ENCODE measurements at regions not wholly inside any gene's neighbourhood (a gene's known extent, or its start where the extent isn't known, plus 50 kb on each side); places are given as distances from the start of the nearest gene placed in this dataset.

DNA sequence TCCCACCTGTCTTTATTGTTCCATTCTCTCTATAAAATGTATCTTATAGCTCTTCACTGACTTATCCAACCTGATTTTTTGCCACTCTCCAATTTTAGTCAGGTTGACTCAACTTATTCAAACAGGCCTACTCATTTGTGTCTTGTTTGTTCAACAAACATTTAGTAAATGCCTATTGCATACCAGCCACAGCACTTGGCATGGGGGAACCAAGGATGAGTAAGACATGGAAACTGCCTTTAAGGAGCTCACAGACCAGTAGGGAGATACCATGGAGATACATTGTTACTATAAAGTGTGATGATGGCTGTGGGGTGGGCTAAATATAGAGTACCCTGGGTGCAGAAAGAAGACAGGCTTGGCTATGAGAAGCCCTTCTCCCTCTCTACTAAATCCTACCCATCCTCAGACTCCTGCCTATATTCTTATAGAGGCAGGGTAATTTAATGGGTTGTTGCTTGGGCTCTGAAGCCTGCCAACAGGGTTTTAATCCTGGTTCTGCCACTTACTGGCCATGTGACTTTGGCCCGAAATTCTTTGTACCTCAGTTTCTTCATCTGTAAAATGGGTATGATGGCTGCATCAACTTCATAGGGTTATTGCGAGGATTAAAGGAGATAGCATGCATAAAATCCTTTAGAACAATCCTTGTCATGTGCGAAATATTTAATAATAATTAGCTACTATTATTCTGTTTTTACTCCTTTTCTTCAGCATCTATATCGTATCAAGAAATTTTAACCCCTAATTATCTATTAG lies 348.5 kb upstream of the UMPS start:
- no peak for DNase-seq

DNA sequence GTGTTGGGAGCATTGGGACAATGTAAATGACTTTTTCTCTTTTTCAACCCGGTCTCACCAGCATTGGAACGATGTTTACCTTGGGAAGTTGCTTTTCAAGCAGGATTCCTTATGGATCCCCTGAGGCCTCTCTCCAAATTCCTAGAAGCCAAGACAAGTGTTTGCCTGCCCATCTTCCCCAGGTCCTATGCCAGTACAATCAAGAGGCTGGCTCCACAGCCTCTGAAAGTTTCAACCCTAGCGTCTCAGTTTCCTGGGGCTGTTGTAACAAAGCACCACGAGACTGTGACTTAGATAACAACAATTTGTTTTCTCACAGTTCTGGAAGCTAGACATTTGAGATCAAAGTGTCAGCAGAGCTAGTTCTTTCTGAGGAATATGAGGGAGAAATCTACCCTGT lies 347.2 kb upstream of the UMPS start:
- no peak for DNase-seq

DNA sequence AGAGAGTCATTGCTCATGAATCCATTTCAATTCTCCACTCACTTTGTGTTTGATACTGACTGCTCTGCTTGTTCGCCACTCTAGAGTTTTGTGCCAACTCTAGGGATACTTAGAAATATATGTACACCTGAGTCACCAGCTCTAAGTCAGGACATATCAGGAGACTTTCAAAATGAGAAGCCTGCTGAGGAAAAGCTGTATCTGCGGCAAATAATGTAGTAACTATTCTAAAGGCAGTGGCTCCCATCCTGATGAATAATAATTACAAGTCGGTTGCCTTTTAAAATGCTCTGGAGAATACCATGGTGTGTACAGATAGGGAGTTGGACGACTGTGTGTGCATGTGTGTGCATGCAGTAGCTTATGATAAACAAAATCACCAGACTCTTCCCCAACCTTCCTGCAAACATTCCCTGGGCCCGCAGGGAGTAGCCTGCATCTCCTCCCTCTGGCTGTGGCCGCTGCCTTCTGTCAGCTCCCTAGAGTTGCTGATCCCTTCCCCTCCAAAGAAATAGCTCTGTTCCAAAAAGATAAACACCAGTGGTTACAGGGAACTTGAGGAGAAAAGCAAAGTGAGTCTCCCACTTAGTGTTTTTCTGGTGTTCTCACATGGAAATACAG lies 346.3 kb upstream of the UMPS start:
- DNase-seq = no peak

DNA sequence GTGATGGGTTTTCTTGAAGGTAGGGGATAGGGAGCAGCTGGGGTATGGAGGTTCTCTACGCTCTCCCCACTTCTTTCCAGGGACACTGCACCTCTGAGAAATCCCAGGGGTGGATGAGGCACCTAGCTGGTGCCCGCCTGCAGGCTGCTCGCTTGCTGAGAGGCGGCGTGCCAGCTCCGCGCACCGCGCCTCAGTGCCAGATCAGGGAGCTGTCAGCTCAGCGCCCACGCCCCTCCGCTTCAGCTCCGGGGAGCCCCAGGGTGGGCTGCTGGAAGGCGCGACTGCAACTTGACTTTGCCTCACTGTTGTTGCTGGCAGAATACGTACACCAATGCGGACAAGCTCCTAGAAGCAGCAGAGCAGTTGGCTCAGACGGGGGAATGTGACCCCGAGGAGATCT lies 345.7 kb upstream of the UMPS start:
- DNase-seq = no peak

DNA sequence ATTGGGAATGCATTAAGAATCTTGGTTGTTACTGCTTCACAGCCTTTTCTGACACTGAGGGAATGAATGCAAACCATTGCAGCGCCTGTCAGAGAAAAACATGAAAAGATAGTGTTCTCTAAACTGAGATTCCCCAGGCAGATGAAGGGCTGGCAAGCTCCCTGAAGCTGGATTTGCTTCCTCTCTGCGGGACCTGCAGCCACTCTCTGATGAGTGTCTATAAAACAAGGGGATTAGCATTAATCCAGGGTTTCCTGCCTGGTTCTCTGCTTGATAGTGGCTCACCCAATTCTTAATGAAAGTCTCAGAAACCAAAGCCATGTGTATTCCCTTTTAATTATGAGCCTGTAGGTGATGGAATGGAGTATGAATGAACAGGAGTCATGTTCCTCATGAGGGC lies 344.3 kb upstream of the UMPS start:
- DNase-seq = no peak

DNA sequence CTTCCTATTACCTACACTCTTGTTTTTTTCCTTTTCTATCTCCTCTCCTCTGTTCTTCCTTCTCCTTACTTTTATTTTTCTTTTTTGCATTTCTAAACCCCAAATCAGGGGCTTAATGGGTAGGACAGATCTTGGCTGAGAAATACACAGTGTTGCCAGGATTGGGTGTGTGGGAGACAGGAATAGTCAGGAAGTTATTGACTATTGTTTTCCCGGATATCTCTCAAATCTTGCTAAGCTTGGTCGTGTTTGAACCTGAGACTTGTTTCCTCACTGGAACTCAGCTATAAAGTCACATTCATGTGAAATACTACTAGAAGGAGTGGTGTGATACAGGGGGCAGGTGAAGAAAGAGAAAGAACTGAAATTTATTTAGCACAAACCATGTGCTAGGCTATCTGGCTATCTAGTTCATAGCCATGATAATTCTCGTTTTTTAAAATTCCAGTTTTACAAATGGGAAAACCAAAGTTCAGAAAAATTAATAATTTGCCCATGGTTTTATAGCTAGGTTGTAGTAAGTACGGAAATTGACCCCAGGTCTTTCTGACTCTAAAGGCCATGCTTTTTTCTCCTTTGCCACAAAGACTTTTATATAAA lies 343.2 kb upstream of the UMPS start:
- no peak for DNase-seq

DNA sequence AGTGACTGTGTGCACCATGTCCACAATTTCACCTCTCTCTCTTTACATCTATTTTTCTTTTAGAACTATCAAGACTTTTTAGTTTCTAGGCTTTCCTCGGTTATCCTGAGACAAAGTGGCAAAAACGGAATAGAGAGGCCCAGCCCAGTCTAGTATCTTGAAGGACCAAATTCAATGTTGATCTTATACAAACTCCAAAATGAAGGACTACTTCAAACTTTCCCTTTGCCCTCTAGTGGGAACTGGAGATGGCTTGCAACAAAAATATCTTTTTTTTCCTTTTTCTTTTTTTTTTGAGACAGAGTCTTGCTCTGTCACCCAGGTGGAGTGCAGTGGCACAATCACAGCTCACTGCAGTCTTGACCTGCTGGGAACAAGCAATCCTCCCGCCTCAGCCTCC lies 338.5 kb upstream of the UMPS start:
- no peak for DNase-seq

DNA sequence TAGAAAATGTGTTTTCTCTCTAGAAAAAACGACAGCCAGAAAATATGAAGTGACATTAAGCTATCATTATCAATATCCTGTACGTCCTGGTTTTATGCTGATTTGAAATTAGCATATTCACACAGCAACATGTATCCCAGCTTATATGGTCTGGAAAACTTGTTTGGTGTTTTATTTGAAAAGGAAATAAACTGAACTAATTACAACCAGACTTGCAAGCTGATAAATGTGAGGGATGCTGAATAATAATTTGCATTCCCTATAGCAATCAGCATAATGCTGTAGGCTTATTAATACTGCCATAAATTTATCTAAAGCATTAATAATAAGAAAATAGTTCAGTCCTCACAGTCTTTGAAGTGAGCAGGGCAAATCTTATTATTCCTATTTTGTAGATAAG lies 336.9 kb upstream of the UMPS start:
- DNase-seq = no peak

DNA sequence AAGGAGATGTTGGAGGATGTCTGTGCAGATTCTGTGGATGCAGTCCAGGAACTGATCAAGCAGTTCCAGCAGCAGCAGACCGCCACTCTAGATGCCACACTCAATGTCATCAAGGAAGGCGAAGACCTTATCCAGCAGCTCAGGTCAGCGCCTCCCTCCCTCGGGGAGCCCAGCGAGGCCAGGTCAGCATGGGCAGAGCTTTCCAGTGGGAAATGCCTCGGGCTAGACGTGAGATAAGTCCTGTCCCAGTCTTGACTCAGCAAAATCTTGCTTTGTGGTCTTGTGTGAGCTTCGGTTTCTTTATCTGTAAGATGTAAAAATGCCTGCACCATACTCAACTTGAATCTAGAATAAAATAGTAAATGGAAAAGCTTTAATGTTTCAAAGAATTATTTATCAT lies 335.1 kb upstream of the UMPS start:
- no peak for DNase-seq

DNA sequence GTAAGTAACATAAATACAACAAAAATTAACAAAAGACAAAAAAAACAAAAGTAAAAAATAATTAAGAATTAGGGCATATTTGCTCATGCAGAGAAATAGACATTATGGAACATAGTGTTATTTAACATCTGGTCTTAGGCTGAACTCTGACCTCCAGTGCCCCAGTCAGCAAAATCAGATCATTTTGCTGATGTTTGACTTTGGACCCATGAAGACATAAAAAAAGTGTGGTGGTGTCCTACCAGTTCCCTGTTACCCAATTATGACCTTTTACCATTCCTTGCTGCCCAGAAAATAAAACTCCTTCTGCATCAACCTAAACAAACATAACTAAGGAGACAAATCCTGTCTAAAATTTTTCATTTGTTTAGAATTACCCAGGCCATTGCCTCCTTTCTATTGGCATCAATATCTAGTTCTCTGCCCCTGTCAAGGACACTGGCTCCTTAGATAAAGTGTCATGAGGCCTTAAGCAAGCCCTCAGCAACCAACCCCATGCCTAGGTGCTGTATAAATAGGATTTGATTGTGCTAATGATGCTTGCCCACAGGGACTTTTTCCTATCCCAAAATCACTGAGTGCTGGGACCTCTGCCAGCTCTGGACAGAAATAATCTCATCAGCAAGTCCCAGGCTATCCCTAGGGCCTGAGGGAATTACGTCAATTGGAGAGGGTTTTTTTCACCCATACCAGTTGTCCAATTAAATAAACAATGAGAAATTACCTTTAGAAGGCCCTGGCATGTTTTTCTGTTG lies 334.5 kb upstream of the UMPS start:
- DNase-seq = no peak

DNA sequence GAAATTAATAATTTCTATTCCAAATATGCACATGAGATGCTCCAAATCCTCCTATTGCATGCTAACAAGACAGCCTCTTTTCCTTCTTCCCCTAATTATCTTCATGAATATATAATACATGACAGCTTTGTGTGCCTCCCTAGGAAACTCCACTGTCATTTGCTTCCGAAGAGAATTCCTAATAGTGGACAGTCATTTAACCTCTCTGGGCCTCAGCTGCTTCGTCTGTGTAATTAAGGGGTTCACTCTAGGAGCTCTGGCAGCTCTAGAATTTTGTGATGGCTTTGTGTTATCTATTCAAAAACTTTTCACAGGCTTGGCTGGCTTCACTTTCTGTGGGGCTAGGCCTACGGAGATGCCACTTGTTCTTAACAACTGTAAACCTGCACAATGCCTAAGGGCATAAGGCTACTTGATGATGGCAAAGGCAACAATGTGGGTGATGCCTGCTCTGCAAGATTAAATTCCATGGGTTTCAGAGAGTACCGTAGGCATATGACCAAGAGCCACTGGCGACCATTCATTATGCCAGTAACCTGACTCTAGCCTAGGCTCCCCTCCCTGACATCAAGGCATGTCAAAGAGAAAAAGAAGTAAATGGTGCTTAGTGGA lies 333.8 kb upstream of the UMPS start:
- DNase-seq = no peak

DNA sequence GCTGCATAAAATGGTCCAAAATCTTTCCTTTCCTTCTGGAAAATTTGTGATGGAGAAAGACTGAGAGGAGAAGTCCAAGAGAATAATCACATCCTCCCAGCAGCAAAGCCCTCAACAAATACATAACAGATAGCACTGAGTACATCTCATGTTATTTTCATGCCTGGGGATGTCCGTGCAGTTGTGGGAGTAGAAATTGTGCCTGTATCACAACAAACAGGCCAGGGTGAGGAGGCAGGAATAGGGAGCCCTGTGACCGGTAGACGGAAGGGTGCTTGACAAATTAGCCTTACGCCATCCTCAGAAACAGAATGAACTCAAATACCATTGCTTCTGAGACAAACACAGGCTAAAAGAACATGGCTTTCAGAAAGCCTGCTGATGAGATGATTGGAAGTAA lies 333.2 kb upstream of the UMPS start:
- no peak for DNase-seq

DNA sequence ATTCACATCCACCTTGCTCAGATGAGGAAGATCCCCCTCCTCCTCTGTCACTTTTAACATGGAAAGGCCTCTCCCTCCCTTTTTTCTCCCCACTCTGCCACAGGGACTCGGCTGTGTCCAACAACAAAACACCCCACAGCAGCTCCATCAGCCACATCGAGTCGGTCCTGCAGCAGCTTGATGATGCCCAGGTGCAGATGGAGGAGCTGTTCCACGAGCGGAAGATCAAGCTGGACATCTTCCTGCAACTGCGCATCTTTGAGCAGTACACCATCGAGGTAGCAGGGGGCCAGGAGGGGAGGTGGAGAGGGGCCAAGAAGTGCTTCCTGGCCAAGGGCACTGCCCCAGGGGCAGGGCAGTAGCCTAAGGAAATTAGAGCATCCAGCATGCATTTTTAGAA lies 331.7 kb upstream of the UMPS start:
- no peak for DNase-seq

DNA sequence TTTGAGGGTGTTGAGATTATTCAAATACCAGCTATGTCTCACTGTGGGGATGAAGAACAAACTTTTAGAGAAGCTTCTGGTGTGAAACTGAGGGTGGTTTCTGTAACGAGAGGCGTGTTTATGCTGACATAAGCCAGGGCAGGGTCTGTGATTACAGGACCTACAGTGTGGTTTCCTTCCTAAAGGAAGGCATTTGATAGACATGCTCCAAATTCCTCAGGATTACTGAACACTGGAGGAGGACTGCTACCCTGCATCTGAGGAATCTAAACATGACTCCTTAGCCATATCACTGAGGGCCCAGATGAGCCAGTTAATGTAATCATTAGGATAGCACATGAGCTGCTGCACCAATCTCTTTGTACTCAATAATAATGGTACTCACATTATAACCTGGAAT lies 328.4 kb upstream of the UMPS start:
- DNase-seq = no peak

DNA sequence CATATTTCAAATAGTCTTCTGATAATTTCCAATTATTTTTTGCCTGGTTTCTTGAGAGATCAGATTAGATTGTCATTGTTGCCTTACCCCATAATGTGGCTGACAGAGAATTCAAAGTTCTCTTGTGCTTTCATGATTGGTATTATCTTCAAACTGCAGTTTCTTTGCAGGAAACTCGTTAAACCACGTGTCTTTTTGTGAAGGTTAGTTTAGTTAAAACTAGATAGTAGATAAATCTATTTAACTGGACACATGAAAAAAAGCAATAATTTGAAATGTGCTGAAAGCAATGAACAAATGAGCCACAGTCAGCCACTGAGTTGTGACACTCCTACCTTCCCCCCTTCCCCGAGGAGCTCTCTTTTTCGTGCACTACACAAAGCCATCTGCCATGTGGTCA lies 327.5 kb upstream of the UMPS start:
- DNase-seq = no peak

DNA sequence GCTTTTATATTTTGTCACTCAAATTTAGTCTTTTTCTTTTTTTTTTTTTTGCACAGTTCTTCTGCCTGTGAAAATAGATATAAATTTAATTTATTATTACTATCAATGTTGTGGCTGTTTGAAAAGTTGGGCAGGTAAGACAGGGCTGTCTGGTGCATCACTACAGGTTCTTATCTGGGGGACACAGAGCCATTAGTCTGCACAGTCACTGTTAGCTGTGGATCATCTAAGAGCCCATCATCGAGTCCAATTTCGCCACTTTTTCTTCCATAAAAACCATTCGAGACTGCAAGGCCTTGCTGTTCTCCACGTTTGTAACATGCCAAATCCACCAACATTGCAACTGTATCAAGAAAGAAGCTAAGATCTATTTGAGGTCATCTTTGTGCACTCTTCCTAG lies 325.6 kb upstream of the UMPS start:
- DNase-seq = no peak

DNA sequence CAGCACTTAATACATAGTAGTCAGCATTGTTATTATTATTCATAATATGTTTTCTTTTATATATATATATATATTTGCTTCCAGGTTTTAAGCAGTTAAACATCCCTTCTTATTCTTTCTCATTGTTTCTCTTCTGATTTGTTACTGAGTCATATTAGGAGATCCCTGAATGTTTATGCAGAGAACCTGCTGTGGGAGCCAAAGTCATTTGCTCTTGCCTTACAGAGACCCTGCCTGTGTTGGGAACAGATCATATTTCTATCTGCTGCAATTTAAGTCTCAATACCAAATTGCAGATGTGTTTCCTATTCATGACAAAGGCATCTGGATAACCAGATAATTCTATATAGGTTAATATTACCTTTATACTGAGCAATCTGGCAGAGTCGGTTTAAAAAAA lies 323.0 kb upstream of the UMPS start:
- DNase-seq = no peak

DNA sequence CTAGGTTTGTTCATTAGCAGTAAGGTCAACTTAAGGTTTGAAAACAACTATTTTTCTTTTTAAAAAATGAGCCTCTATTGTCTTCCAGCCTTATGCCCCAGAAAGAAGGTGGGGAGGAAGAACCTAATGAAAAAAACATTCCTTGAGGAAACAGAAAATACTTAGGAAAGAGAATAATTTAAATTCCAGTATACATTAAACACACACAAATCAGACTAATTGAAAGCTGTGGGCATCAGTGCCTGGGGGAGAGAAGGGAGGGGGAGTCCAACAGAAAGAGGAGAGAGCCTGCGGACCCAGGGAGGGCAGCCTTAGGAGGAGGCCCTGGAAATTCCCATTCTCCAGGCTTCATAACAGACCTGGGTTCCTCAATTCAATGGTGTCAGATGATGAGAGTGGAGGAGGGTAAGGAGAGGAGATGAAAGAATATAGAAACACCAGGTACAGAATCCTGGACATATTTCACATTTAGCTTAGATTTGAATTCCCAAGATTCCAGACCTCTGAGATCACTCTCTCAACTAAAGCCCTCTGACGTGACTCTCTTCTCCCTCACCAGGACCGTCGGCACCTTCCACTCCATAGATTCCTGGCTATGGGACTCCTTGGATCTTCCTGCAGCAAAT lies 320.5 kb upstream of the UMPS start:
- DNase-seq = no peak

DNA sequence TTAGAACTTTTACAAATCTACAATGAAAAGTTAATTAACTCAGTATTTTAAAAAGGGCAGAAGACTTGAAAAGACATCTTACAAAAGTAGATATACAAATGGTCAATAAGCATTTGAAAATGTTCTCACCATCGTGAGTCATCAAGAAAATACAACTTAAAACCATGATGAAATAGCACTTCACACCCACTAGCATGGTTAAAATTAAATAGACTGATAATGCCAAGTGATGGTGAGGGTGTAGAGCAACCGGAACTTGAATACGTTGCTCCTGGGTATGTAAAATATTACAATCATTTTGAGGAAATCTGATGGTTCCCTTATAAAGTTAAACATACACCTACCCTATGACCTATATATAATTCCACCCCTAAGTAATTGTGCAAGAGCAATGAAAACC lies 319.8 kb upstream of the UMPS start:
- no peak for DNase-seq

DNA sequence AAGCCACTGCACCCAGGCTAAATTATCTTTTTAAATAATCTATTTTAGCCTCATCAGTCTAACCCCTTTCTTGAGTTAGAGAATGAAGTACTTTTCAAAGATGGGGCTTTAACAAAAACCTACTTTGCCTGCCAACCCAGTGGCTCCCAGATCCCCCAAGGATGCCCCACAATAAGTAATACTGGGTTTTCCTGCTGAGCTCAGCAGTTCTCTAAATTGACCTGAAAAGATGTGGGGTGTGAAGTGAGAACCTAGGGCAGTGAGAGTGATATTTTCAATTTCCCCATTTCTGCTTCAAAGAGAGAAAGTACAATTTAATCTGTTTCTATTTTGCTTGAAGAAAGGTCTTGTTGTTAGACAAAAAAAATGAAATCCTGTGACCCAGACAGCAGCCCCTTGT lies 318.5 kb upstream of the UMPS start:
- no peak for DNase-seq

DNA sequence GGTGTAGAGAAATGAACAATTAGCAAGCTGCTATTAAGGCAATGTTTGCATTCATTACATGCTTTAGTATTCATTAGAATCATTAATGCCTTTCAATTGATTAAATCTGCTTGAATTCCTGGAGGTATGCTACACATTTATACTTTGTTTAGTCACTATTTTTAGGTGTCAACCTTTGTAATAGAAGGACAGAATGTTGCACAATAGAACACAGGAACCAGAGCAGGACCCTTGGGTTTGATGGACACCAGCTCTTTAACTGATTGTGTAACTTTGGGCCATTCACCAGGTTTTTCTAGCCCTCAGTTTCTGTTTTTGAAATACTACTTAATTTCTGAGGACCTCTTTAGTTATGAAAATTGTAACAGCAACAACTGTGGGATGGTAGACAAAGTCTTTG lies 317.6 kb upstream of the UMPS start:
- no peak for DNase-seq

DNA sequence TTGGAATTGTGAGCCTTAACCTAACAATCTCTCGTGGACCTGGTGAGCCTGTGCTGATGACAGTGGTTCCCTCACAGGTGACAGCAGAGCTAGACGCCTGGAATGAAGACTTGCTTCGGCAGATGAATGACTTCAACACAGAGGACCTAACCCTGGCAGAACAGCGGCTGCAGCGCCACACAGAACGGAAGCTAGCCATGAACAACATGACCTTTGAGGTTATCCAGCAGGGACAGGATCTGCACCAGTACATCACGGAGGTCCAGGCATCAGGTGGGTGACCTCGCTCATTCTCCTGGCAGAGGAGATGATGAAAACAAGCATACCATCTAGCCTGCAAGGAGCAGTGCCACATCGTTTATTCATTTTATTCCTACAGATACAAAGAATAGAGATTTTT lies 316.9 kb upstream of the UMPS start:
- DNase-seq = no peak

DNA sequence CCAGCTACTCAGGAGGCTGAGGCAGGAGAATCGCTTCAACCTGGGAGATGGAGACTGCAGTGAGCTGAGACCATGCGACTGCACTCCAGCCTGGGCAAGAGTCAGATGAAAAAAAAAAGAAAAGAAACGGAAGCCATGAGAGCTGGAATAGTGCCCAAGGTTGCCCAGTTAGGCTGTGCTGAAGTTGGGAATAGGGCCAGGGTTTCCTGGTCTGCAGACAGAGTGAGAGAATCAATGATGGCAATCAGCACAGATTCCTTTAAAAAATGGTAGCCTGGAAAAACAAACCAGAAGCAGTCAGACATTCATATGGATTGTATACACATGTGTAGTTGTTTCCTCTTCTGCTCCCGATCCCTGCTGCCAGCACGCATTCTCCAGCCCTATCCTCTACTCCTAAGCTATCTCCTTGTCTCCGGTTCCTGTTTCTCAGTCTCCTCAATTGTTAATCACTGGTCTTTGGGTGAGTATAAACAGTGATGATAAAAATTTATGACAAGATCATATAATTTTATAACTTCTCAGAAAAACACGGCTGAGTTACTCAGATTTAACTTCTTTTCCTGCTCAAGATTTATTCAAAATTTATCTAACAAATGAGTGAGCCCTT lies 316.2 kb upstream of the UMPS start:
- DNase-seq = no peak

Measured in stimulated activated CD4-positive, alpha-beta T cell treated with anti-CD3 and anti-CD28 coated beads, Interleukin-4, amount 100 ng/mL, for 24 hours (primary cell).